HG02852 (cell line): ENCODE measurements at regions not wholly inside any gene's neighbourhood (a gene's known extent, or its start where the extent isn't known, plus 50 kb on each side); places are given as distances from the start of the nearest gene placed in this dataset.

Experiments used
- ATAC-seq: cut with Tn5 transposase; IDR thresholded peaks from one replicate; pipeline ENCODE4 v1.9.1; 2021; ENCODE audit warnings: mild to moderate bottlenecking, moderate library complexity; ENCODE audit not compliant: unreplicated experiment

- no peak for ATAC-seq
These were observed 1048.7 kb downstream of the ADGRL2 start for GRCh38 chr1:82849460-82849859.

- ATAC-seq, result no peak
These were observed 1047.3 kb downstream of the ADGRL2 start for GRCh38 chr1:82848043-82848442.

GRCh38 chr1:82845866-82846265 lies 1045.1 kb downstream of the ADGRL2 start:
- no peak for ATAC-seq

GRCh38 chr1:82844911-82845827 lies 1044.4 kb downstream of the ADGRL2 start:
- ATAC-seq, result no peak

GRCh38 chr1:82844447-82844846 lies 1043.7 kb downstream of the ADGRL2 start:
- ATAC-seq, result no peak

GRCh38 chr1:82843876-82844275 lies 1043.1 kb downstream of the ADGRL2 start:
- no peak for ATAC-seq

GRCh38 chr1:82840192-82840591 lies 1039.5 kb downstream of the ADGRL2 start:
- ATAC-seq, result no peak

- no peak for ATAC-seq
These were observed 1037.2 kb downstream of the ADGRL2 start for GRCh38 chr1:82837766-82838465.

- no peak for ATAC-seq
These were observed 1036.4 kb downstream of the ADGRL2 start for GRCh38 chr1:82836973-82837680.

GRCh38 chr1:82836213-82836972 lies 1035.7 kb downstream of the ADGRL2 start:
- no peak for ATAC-seq

GRCh38 chr1:82830690-82831380 lies 1030.1 kb downstream of the ADGRL2 start:
- no peak for ATAC-seq

- no peak for ATAC-seq
These were observed 1028.8 kb downstream of the ADGRL2 start for GRCh38 chr1:82829527-82829926.

GRCh38 chr1:82823876-82824275 lies 1023.1 kb downstream of the ADGRL2 start:
- ATAC-seq, result no peak

GRCh38 chr1:82820816-82821215 lies 1020.1 kb downstream of the ADGRL2 start:
- no peak for ATAC-seq

GRCh38 chr1:82819234-82819633 lies 1018.5 kb downstream of the ADGRL2 start:
- peak; percentile 71 for ATAC-seq

- ATAC-seq, result no peak
These were observed 1017.9 kb downstream of the ADGRL2 start for GRCh38 chr1:82818586-82818985.

- no peak for ATAC-seq
These were observed 1012.7 kb downstream of the ADGRL2 start for GRCh38 chr1:82813386-82813785.

GRCh38 chr1:82810601-82811000 lies 1009.9 kb downstream of the ADGRL2 start:
- ATAC-seq, result no peak

GRCh38 chr1:82807563-82807962 lies 1006.8 kb downstream of the ADGRL2 start:
- ATAC-seq, result no peak

GRCh38 chr1:82806133-82806532 lies 1005.4 kb downstream of the ADGRL2 start:
- no peak for ATAC-seq
